ENCODE measurements at regions not wholly inside any gene's neighbourhood (a gene's known extent, or its start where the extent isn't known, plus 50 kb on each side); places are given as distances from the start of the nearest gene placed in this dataset.

DNA sequence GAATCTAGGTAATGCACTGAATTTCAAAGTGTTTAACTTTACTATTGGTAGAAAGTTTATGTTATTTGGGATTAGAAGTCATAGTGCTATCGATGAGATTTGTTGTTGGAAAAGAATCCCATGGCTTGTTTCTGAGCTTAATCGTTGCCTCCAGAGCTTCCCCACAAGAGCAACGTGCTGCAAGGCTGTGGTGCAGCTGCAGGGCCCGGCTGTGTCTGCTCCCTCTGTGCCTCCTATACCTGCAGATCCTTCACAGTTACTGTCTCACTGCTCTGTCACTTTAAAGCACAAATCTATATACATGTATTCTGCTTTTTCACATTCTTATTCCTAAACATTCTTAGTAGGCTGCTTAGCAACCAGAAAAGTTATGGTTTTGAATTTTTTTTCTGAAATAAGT, 826.6 kb upstream of the COBL start:
- DNase-seq (ENCODE audit: low spot score), result no peak

GRCh38 chr7:52140851-52141250, 824.2 kb upstream of the COBL start:
- DNase-seq (ENCODE audit: low spot score), result no peak

DNA sequence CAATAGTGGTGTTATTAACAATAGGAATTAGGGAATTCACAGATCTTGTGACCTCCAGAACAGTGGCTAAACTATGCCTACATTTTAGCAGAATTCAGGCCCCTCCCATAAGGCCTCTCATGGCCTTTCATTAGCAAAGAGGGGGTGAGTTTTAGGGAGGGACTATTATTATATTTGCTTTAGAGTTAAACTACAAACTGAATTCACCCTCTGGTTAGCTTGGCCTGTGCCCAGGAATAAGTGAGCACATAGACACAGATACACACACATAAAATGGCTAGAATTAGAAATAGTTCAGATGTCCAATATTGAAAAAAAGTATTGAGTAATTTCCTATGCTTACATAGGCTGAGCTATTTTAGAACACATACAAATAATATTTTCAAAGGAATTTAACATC, 818.8 kb upstream of the COBL start:
- no peak for DNase-seq (ENCODE audit: low spot score)

DNA sequence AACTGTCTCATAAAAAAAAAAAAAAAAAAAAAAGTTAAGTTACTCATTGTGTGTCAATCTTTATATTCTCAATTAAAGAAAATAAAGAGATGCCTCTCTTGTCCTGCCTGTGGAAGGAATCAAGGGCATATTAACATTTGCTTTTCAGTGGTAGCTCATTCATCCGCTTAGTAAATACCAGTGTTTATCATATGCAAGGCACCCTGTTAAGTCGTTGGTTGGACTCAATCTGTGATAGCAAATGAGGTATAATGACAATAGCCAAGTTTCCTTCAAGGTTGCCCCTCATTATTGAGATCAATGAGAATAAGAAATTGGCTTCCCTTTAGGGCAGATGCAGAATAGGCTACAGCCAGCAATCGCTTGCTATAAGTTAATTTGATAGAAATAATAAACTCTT, 812.7 kb upstream of the COBL start:
- no peak for DNase-seq (ENCODE audit: low spot score)

- DNase-seq (ENCODE audit: low spot score), result no peak
Measured at GRCh38 chr7:52120912-52121311, 804.3 kb upstream of the COBL start.

- DNase-seq (ENCODE audit: low spot score), result no peak
Measured at GRCh38 chr7:52119537-52119936, 802.9 kb upstream of the COBL start.

DNA sequence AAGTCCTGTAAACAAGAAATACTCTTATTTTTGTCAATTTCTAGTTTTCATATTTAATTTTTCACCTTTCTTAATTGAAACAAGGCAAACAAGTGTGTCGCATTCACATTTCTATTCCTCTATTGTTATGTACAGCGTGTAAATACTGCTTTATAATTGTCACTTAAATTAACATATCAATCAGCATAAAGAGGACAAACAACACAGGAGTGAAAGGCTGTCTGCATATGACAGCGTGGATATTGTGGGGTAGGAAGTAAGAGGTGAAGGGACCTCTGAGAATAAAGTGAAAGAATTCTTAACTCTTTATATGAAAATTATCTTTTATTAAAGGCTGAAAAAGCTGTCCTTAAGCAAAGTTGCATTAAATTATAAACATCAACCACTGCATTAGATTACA, 797.9 kb upstream of the COBL start:
- no peak for DNase-seq (ENCODE audit: low spot score)

GRCh38 chr7:52114056-52114455, 797.4 kb upstream of the COBL start:
- no peak for DNase-seq (ENCODE audit: low spot score)

DNA sequence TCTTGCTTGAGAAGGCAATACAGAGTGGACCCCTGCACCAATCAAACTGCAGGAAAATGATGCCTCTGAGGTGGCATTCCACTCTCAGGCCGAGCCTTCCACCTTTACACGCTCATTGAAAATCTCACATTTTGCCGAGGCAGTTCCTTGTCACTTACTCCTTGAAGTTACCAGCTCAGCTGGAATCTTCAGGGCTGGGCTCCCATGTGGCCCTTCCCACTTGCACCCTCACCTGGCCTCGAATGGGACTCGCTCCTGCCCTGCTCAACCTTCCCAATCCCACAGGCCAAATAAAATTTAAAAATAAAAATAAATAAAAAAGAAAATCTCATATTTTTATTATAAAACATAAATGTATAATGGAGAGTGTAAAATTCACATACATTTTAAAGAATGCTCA, 790.7 kb upstream of the COBL start:
- DNase-seq (ENCODE audit: low spot score), result no peak

DNA sequence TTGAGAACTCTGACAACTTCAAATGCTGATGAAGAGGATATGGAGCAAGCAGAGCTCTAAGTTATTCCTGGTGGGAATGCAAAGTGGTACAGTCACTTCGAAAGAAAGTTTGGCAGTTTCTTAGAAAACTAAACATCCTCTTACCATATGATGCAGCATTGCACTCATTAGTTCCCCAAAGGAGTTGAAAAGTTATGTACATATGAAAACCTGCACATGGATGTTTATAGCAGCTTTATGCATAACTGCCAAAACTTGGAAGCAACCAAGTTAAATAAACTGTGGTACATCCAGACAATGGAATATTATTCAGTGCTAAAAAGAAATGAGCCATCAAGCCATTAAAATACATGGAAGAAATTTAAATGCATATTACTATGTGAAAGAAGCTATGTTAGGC, 779.3 kb upstream of the COBL start:
- DNase-seq (ENCODE audit: low spot score), result no peak

- no peak for DNase-seq (ENCODE audit: low spot score)
Measured at GRCh38 chr7:52091996-52092395, 775.4 kb upstream of the COBL start.

GRCh38 chr7:52091101-52091500, 774.5 kb upstream of the COBL start:
- no peak for DNase-seq (ENCODE audit: low spot score)

DNA sequence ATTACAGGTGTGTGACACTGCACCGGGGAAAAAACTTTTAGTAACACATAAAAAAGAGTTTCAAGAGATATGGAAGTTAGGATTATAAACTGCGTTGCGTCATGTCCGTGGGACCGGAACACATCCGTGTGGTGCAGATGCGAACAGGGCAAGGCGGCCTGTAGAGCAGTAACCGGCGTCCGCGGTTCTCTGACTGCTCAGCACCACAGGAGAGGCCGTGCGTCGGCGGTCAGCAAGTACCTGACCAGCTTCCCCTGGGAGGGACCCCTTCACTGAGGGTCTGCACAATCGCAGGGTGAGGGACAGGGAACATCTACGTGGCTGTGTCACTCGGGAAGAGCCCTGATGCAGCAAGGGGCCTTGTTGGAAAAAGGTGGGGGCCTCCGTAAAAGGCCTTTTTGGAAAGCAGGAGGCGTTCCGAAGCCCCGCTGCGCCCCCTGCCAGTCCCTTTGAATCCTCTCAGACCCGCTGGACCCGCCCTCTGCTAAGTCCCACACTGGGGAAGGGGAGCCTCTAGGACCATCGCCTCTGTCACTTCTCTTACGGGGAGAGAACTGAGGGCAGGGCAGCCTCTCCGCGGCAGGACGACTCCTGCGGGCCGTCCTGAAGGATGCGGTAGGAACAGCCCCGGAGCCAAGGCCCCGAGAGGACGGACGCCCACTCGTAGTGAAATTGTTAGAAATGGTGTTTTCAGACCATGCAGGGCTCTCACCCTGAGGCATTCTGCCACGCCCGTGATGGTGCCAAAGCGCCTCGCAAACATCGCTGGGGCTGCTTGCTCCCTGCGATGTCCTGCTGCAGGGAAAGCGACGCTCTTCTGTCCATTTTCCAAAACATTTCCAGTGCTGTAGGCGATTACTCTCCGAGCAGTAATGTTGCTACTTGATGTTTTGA, 771.6 kb upstream of the COBL start:
- DNase-seq (ENCODE audit: low spot score), result no peak

DNA sequence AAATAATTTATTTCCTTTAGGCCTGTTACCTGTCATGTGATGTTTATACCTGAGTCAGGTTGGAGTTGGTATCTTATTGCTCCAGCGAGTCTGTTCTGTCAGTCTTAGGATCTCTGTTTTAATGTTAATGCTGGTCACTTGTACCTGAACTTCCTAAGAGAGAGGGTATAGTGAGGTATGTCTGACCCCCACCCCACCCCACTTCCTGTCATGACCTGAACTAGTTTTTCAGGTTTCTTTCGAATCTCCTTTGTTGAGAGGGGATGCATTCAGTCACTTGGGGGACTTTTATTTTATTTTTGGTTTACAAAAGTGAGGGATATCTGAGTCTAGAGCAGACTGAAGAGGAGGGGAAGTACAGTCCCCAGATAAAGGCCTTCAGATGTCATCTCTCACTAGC, 769.0 kb upstream of the COBL start:
- DNase-seq (ENCODE audit: low spot score), result no peak

GRCh38 chr7:52080493-52080892, 763.9 kb upstream of the COBL start:
- no peak for DNase-seq (ENCODE audit: low spot score)

DNA sequence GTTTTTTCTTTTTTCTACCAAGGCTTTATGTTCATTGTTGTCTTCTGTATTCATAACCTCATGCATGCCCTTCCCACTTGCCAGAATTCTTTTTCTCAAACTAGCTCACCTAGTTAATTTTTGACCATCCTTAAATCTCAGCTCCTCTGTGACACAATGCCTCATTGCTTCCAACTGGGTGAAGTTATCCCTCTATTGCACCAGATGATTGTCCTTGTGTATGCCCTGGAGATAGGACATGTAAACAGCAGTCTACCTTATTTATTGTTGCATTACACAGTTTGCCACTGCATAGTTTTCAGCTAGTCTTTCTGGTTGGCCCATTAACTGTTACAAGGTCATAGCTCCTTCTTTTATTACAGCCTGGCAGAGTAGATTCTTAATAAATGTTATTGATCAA, 763.1 kb upstream of the COBL start:
- no peak for DNase-seq (ENCODE audit: low spot score)

- DNase-seq (ENCODE audit: low spot score), result no peak
Measured at GRCh38 chr7:52077571-52077970, 761.0 kb upstream of the COBL start.

- DNase-seq (ENCODE audit: low spot score), result no peak
Measured at GRCh38 chr7:52074912-52075311, 758.3 kb upstream of the COBL start.

- no peak for DNase-seq (ENCODE audit: low spot score)
Measured at GRCh38 chr7:52074071-52074470, 757.5 kb upstream of the COBL start.

- DNase-seq (ENCODE audit: low spot score), result no peak
Measured at GRCh38 chr7:52071744-52072143, 755.1 kb upstream of the COBL start.

DNA sequence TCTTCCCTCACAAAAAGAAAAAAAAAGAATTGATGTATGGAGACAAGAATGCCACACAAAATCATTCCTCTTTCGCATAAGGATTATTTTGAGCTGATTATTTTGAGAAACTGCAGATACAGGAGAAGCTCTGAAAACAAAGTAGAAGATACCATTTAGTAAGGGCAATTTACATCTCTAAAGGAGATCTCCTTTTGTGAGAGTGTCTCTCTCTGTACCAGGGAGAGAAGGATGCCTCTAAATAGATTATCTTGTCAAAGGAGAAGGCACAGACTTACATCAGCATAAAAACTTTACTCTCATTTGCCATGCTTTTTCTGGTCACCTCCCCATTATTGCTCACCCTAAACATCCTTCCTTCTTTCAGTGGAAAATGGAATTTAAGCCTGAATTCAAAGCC, 747.9 kb upstream of the COBL start:
- no peak for DNase-seq (ENCODE audit: low spot score)

- no peak for DNase-seq (ENCODE audit: low spot score)
Measured at GRCh38 chr7:52061666-52062065, 745.1 kb upstream of the COBL start.

DNA sequence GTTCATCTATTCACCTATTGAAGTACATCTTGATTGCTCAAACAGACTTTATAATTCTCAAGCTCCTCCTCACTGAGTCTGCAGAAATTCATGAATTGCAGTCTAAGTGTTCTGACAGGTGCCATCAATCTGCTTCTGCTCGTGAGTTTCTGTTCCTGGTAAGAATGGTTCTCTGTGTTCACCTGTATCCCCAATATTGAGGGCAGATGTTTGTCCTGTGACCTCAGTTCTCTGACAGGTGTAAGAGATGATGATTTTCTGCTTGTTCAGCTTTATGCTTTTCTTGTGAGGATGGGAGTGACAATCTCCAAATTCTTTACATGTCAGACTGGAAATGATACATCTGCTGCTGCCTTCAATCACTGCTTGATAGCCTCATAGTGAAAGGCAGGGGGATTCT, 736.9 kb upstream of the COBL start:
- DNase-seq (ENCODE audit: low spot score), result no peak

DNA sequence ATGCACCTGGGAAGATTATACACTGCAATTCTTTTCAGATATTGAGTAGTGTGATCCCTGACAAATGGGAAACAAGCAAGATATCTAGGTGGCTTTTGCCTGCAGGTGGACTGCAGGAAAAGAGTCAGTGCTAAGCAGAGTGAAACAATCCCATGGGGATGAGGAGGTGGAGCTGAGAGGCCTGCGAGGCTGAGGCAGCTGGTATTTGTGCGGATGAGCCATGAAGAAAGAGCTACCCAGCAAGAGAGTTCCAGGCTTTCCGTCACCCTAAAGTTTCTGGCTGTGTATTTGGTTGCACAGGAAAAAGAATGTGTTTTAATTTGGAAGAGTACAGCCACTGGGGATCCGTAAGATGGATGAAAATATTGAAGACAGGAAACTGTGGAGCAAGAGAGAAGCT, 714.1 kb upstream of the COBL start:
- no peak for DNase-seq (ENCODE audit: low spot score)
